ENCODE measurements at regions not wholly inside any gene's neighbourhood (a gene's known extent, or its start where the extent isn't known, plus 50 kb on each side); places are given as distances from the start of the nearest gene placed in this dataset.
"Not testable (repeated sequence)": the region's sequence is repeated elsewhere in the genome, so short reads cannot be mapped to it uniquely, and the experiment has no call there.

- no peak for DNase-seq
Observed at GRCh38 chr2:102871707-102872106, 109.9 kb downstream of the TMEM182 start.

GRCh38 chr2:102872388-102872787, 110.6 kb downstream of the TMEM182 start:
- DNase-seq: peak; percentile 17

DNA sequence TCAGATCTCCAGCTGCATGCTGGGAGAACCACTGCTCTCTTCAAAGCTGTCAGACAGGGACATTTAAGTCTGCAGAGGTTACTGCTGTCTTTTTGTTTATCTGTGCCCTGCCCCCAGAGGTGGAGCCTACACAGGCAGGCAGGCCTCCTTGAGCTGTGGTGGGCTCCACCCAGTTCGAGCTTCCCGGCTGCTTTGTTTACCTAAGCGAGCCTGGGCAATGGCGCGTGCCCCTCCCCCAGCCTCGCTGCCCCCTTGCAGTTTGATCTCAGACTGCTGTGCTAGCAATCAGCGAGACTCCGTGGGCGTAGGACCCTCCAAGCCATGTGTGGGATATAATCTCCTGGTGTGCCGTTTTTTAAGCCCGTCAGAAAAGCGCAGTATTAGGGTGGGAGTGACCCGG, 117.7 kb downstream of the TMEM182 start:
- DNase-seq: not testable (repeated sequence)

DNA sequence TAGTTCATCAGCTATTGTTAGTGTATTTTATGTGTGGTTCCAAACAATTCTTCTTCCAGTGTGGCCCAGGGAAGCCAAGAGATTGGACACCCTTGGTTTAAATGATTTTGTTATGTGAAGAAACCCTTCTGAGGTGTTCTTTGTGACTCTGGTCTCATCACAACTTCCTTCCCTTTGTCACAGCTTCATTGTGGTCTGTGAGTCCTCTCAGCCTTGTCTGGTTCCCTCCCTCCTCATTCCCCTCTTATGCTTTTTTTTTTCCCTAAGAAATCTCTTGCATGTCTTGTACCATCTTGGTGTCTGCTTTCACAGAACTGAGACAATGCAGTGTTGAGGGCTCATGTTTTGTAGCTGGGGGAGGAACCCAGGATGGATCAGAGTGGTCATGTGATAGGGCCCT, 118.9 kb downstream of the TMEM182 start:
- no peak for DNase-seq

- DNase-seq: no peak
Observed at GRCh38 chr2:102886216-102886893, 124.5 kb downstream of the TMEM182 start.

DNA sequence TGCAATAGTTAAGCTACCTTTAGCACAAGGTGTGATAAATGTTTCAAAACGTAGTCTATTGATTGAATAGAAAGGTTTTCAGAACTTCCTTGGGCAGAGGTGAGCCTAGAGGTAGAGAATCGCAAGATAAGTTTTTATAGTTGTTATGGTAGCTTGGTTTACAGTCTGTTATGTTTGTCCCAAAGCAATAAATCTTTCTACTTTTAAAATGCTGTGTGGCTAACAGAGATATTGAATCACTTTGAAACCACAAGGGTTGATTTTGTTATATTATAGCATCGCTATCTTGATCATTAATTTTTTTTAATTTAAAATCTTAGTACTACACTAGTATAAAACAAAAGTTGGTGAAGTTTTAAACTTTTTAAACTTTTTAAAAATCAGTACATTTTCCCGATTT, 126.7 kb downstream of the TMEM182 start:
- DNase-seq: no peak

- no peak for DNase-seq
Observed at GRCh38 chr2:102891296-102891695, 129.5 kb downstream of the TMEM182 start.

- DNase-seq: no peak
Observed at GRCh38 chr2:102892698-102893310, 131.0 kb downstream of the TMEM182 start.

DNA sequence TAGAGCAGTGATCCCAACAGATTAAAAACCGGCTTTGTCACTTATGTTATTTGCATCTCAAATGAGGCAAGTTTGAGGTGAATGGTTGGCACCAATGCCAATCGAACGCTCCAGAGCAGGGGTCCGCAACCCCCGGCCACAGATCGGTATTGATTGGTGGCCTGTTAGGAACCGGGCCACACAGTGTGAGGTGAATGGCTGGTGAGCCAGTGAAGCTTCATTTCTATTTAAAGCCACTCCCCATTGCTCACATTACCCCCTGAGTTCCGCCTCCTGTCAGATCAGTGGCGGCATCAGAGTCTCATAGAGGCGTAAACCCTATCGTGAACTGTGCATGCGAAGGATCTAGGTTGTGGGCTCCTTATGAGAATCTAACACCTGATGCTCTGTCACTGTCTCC, 132.0 kb downstream of the TMEM182 start:
- no peak for DNase-seq

DNA sequence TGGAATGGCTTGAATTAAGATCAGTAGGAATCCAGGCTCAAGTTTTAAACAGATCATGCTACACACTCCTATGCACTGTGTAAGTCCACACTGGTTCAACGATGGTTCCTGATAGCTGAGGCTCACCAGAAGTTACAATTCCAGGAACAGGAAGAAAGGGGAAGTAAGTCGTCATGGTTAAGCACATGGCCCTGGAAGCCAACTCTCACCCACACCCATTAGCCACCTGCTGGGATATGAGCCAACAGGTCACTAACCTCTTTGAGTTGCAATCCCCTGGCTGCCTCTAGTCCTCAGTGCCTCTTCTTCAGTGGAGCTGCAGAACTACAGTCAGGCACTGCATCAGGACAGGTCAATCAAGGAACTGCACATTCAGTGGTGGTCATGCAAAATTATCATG, 133.5 kb downstream of the TMEM182 start:
- no peak for DNase-seq

GRCh38 chr2:102909240-102909639, 147.4 kb downstream of the TMEM182 start:
- not testable (repeated sequence) for DNase-seq

GRCh38 chr2:102910724-102911123, 148.9 kb downstream of the TMEM182 start:
- DNase-seq: no peak

DNA sequence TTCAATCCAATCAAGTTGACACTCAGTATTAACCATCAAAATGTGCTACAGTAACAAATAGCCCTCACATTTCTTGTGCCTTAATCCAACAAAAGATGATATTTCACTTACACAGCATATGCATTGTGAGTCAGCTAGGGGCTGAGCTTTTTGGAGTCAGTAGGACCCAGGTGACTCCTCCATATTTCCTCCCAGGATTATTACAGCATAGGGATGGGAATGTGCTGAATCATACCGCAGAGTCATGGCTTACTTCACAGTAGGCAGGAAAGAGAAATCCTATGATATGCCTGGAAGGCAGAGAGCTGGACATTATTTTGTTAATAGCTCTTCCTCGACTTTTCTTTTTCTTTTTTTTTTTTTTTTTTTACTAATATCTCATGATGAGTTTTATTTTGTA, 153.3 kb downstream of the TMEM182 start:
- no peak for DNase-seq

GRCh38 chr2:102922321-102922720, 160.5 kb downstream of the TMEM182 start:
- no peak for DNase-seq

DNA sequence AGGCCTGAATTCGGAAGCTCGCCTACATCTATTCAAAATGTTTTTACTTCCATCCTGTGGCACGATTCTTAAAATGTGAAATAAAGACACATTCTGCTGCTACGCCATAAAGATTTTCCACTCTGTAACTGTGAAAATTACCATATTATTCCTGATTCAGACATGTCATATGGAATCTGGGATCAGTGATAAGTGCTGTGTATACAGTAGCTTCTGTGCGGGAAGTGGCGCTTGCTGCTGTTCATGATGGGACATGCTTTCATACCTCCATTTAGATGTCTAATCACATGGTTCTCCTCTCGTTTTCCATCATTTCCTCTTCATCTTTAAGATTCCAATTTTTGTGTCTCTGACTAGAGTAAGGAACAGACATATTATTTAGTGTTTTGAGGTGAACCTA, 163.2 kb downstream of the TMEM182 start:
- DNase-seq: no peak

DNA sequence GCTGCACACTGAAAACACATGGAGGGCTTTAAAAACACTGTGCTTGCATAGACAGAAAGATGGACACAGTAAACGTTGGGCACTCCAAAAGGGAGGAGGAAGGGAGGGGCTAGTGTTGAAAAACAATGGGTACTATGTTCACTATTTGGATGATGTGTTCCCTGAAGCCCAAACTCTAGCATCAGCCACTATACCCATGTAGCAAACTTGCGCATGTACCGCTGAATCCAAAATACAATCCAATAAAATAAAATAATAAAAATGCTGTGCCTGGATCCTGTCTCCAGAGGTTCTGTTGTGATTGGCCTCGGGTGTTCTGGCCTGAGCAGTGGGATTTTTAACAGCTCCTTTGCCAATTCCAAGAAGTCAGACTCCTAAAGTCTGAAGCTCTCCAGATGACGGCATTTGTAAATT, 166.0 kb downstream of the TMEM182 start:
- DNase-seq: no peak

DNA sequence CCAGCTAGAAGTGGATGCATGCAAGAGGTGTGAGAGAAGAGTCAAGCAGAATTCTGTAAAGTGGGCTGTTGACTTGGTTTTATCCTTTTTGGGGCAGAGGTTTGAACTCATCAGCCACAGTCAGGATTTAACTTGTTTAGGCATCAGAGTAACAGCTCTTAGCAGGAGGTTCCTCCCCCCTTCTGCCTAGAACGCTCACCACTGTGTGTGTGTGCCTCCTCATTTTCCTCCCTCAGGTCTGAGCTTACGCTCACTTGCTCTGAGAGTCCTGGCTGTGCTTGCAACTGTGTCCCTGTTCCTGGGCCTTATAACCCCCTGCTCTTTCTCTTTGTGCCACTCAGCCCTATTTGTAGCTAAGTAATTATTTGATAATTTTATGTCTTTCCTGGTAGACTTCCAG, 167.9 kb downstream of the TMEM182 start:
- DNase-seq: no peak

- DNase-seq: no peak
Observed at GRCh38 chr2:102932501-102932900, 170.7 kb downstream of the TMEM182 start.

GRCh38 chr2:102939207-102939606, 177.4 kb downstream of the TMEM182 start:
- DNase-seq: no peak

GRCh38 chr2:102940684-102941083, 178.9 kb downstream of the TMEM182 start:
- no peak for DNase-seq

DNA sequence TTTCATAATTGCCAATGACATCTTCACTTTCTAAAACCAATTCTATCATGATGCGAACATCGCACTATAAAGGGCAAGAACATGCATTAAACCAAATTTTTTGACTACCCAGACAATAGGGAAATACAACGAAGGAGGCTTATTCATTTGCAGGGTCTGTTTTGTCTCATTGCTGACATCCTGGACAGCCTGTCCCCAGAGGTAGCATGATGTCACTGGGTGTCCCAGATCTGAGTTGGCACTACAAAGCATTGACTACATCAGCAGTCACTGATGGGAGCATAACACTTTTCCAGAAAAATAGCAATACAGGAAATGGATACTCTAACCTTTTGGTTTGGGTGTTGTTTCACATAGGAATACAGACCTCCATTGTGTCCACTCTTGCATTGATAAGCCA, 180.3 kb downstream of the TMEM182 start:
- DNase-seq: no peak

GRCh38 chr2:102943251-102943650, 181.4 kb downstream of the TMEM182 start:
- no peak for DNase-seq

- no peak for DNase-seq
Observed at GRCh38 chr2:102950371-102950946, 188.6 kb downstream of the TMEM182 start.

- no peak for DNase-seq
Observed at GRCh38 chr2:102951249-102951648, 189.4 kb downstream of the TMEM182 start.
